IMR-90 (cell line): ENCODE measurements at regions not wholly inside any gene's neighbourhood (a gene's known extent, or its start where the extent isn't known, plus 50 kb on each side); places are given as distances from the start of the nearest gene placed in this dataset.

ENCODE experiments used
- ATAC-seq: fragments of 200-7000 bp; cut with Tn5 transposase; 2 replicates; pipeline ENCODE4 v1.9.1; 2020; ENCODE audit warnings: low read depth, mild to moderate bottlenecking, moderate library complexity
- BruUV-seq: library from RNA; stranded (reverse); fragments of 400-500 nt; replicated peaks from 2 replicates; lab custom pipeline; 2021; lab: Mats Ljungman, UMichigan
- CTCF ChIA-PET: fragments of 300-600 bp; formaldehyde crosslinking; extraction: SDS; loops from one replicate; lab custom pipeline; 2021; ENCODE audit warnings: antibody characterized with exemption; lab: Yijun Ruan, JAX
- POLR2A ChIA-PET: fragments of 300-600 bp; sonication (Branson Sonifier 250); formaldehyde crosslinking; loops from one replicate; lab custom pipeline; 2022; ENCODE audit warnings: antibody characterized with exemption; ENCODE audit not compliant: unreplicated experiment; lab: Charles Lee
- DNase-seq: peaks from one replicate; pipeline ENCODE4 v3.0.0; 2013
- H2AFZ ChIP-seq: replicated peaks from 2 replicates; pipeline ENCODE3; 2013; ENCODE audit warnings: low read length, mild to moderate bottlenecking; ENCODE audit not compliant: poor library complexity
- H2AK5ac ChIP-seq: 2 replicates; pipeline ENCODE4 v1.6.1; 2013; ENCODE audit warnings: low read depth, low read length, inconsistent platforms
- H2AK9ac ChIP-seq: replicated peaks from 2 replicates; pipeline ENCODE3; 2013; ENCODE audit warnings: mild to moderate bottlenecking, low read depth, low read length, moderate library complexity; ENCODE audit not compliant: poor library complexity
- H2BK120ac ChIP-seq: 2 replicates; pipeline ENCODE4 v1.6.1; 2013; ENCODE audit warnings: low read depth, low read length, inconsistent platforms
- H2BK15ac ChIP-seq: 3 replicates; pipeline ENCODE4 v1.6.1; 2013; ENCODE audit warnings: low read depth, low read length, inconsistent platforms
- H2BK20ac ChIP-seq: 2 replicates; pipeline ENCODE4 v1.6.1; 2013; ENCODE audit warnings: low read depth, mild to moderate bottlenecking, inconsistent platforms, low read length, moderate library complexity
- H2BK5ac ChIP-seq: 2 replicates; pipeline ENCODE4 v1.6.1; 2013; ENCODE audit warnings: mild to moderate bottlenecking, low read depth, low read length, inconsistent platforms; ENCODE audit not compliant: poor library complexity, severe bottlenecking
- H3K14ac ChIP-seq: replicated peaks from 2 replicates; pipeline ENCODE4 v1.6.1; 2013; ENCODE audit warnings: low read depth, low read length, inconsistent platforms
- H3K18ac ChIP-seq: 2 replicates; pipeline ENCODE4 v1.6.1; 2013; ENCODE audit warnings: low read depth, low read length, control low read depth
- H3K23ac ChIP-seq: 2 replicates; pipeline ENCODE4 v1.6.1; 2013; ENCODE audit warnings: low read depth, low read length, inconsistent platforms
- H3K27ac ChIP-seq: 2 replicates; pipeline ENCODE4 v1.5.1; 2013; ENCODE audit warnings: mild to moderate bottlenecking, control low read depth, low read length; ENCODE audit not compliant: insufficient read depth
- H3K27me3 ChIP-seq: 2 replicates; pipeline ENCODE4 v1.6.1; 2013; ENCODE audit warnings: low read length; ENCODE audit not compliant: control insufficient read depth, insufficient read depth
- H3K36me3 ChIP-seq: 2 replicates; pipeline ENCODE4 v1.6.1; 2013; ENCODE audit warnings: low read length, mixed read lengths; ENCODE audit not compliant: control insufficient read depth, insufficient read depth
- H3K4ac ChIP-seq: 2 replicates; pipeline ENCODE4 v1.6.1; 2013; ENCODE audit warnings: low read depth, low read length, inconsistent platforms
- H3K4me1 ChIP-seq: 2 replicates; pipeline ENCODE4 v1.6.1; 2013; ENCODE audit warnings: low read length, mixed read lengths; ENCODE audit not compliant: control insufficient read depth, insufficient read depth
- H3K4me2 ChIP-seq: 2 replicates; pipeline ENCODE4 v1.6.1; 2013; ENCODE audit warnings: low read depth, mild to moderate bottlenecking, control low read depth, low read length, moderate library complexity
- H3K4me3 ChIP-seq: 2 replicates; pipeline ENCODE4 v1.5.1; 2013; ENCODE audit warnings: low read depth, mild to moderate bottlenecking, control low read depth, low read length, moderate library complexity; ENCODE audit not compliant: insufficient read depth
- H3K56ac ChIP-seq: 2 replicates; pipeline ENCODE4 v1.6.1; 2013; ENCODE audit warnings: low read length, inconsistent platforms; ENCODE audit not compliant: insufficient read depth; ENCODE audit errors: extremely low read depth
- H3K79me1 ChIP-seq, 2 experiments: 2 replicates each; pipeline ENCODE4 v1.6.1; 2013; ENCODE audit warnings: low read length in 2 of 2, inconsistent platforms in 1 of 2, low read depth in 1 of 2
- H3K9ac ChIP-seq: 2 replicates; pipeline ENCODE4 v1.6.1; 2013; ENCODE audit warnings: low read depth, low read length, control low read depth
- H3K9me1 ChIP-seq: 2 replicates; pipeline ENCODE4 v1.6.1; 2013; ENCODE audit warnings: low read length, inconsistent platforms; ENCODE audit not compliant: insufficient read depth
- H3K9me3 ChIP-seq: 2 replicates; pipeline ENCODE4 v1.6.1; 2013; ENCODE audit warnings: low read length; ENCODE audit not compliant: control insufficient read depth, insufficient read depth
- H4K20me1 ChIP-seq: 2 replicates; pipeline ENCODE4 v1.6.1; 2013; ENCODE audit warnings: low read length, inconsistent platforms; ENCODE audit not compliant: insufficient read depth
- H4K5ac ChIP-seq: 2 replicates; pipeline ENCODE4 v1.6.1; 2013; ENCODE audit warnings: mild to moderate bottlenecking, low read depth, low read length, control low read depth
- H4K8ac ChIP-seq, 2 experiments: 2 replicates each; pipeline ENCODE4 v1.6.1; 2013; ENCODE audit warnings: low read depth in 2 of 2, low read length in 2 of 2, control low read depth in 1 of 2, inconsistent platforms in 1 of 2
- H4K91ac ChIP-seq: 2 replicates; pipeline ENCODE4 v1.6.1; 2013; ENCODE audit warnings: low read depth, low read length, inconsistent platforms; ENCODE audit not compliant: insufficient read depth
- CEBPB ChIP-seq: IDR thresholded peaks from 2 replicates; pipeline ENCODE4 v1.6.1; 2012; ENCODE audit warnings: low read depth, low read length, improper control_type of control experiment
- CHD1 ChIP-seq: IDR thresholded peaks from 2 replicates; pipeline ENCODE4 v1.6.1; 2012; ENCODE audit warnings: low read depth, low read length, improper control_type of control experiment
- CTCF ChIP-seq: conservative IDR thresholded peaks from 2 replicates; pipeline ENCODE4 v1.5.1; 2012; ENCODE audit warnings: mild to moderate bottlenecking, low read depth, low read length, improper control_type of control experiment
- ELK1 ChIP-seq: fragments of 150-350 bp; IDR thresholded peaks from 2 replicates; pipeline ENCODE4 v1.6.1; 2016; ENCODE audit warnings: low read depth, mild to moderate bottlenecking, low read length, moderate library complexity, borderline replicate concordance
- FOS ChIP-seq: fragments of 150-350 bp; IDR thresholded peaks from 2 replicates; pipeline ENCODE4 v1.6.1; 2016; ENCODE audit warnings: low read depth, low read length
- MAFK ChIP-seq: IDR thresholded peaks from 2 replicates; pipeline ENCODE4 v1.6.1; 2012; ENCODE audit warnings: low read depth, low read length, improper control_type of control experiment
- MAZ ChIP-seq: IDR thresholded peaks from 2 replicates; pipeline ENCODE4 v1.6.1; 2012; ENCODE audit warnings: low read depth, mild to moderate bottlenecking, low read length, improper control_type of control experiment, moderate library complexity, borderline replicate concordance
- MXI1 ChIP-seq: IDR thresholded peaks from 2 replicates; pipeline ENCODE4 v1.6.1; 2012; ENCODE audit warnings: low read depth, mild to moderate bottlenecking, low read length, moderate library complexity, borderline replicate concordance
- NFE2L2 ChIP-seq: fragments of 150-350 bp; IDR thresholded peaks from 2 replicates; pipeline ENCODE4 v1.6.1; 2016; ENCODE audit warnings: low read depth, mild to moderate bottlenecking, low read length
- POLR2A ChIP-seq: IDR thresholded peaks from 2 replicates; pipeline ENCODE4 v1.6.1; 2012; ENCODE audit warnings: mild to moderate bottlenecking, low read depth, low read length
- RAD21 ChIP-seq: IDR thresholded peaks from 2 replicates; pipeline ENCODE4 v1.6.1; 2012; ENCODE audit warnings: low read length, improper control_type of control experiment
- RCOR1 ChIP-seq: IDR thresholded peaks from 2 replicates; pipeline ENCODE4 v1.6.1; 2012; ENCODE audit warnings: mild to moderate bottlenecking, low read length, improper control_type of control experiment; ENCODE audit not compliant: insufficient replicate concordance
- SMC3 ChIP-seq: fragments of 150-350 bp; IDR thresholded peaks from 2 replicates; pipeline ENCODE4 v1.6.1; 2016; ENCODE audit warnings: low read depth, mild to moderate bottlenecking, antibody characterized with exemption, low read length, moderate library complexity
- USF2 ChIP-seq: fragments of 150-350 bp; IDR thresholded peaks from 2 replicates; pipeline ENCODE4 v1.6.1; 2017; ENCODE audit warnings: mild to moderate bottlenecking, antibody characterized with exemption, low read length, low read depth
- dilution Hi-C: fragments of 300-500 bp; cut with HindIII; formaldehyde crosslinking; loops from one replicate; pipeline ENCODE4 v1.14.3; 2018; ENCODE audit warnings: low sequenced_read_pairs; ENCODE audit not compliant: unreplicated experiment
- in situ Hi-C: fragments of 300-500 bp; cut with MboI; formaldehyde crosslinking; loops from 3 replicates; pipeline ENCODE4 v1.14.3; 2019; ENCODE audit warnings: low sequenced_read_pairs, inconsistent platforms, mixed read lengths
- intact Hi-C: fragments of 100-400 bp; cut with micrococcal nuclease; formaldehyde crosslinking; loops from 2 replicates; pipeline ENCODE4 v1.10.0; 2022

GRCh38 chr10:23657677-23658076 lies 218.8 kb downstream of the OTUD1 start:
- intact Hi-C loops = no loop called here
- no peak overlapping the region for H3K4ac ChIP-seq
- H3K14ac ChIP-seq = no peak overlapping the region
- no peak overlapping the region for H3K23ac ChIP-seq
- H3K79me1 ChIP-seq = no peaks in the 10 kb centered on the region
- H3K36me3 ChIP-seq = no peaks in the 10 kb centered on the region
- no TSS peak for BruUV-seq
- no peak overlapping the region for H3K4me3 ChIP-seq
- TF ChIP-seq ELK1 (no peak), MAFK (no peak), CTCF (no peak), SMC3 (no peak), RCOR1 (no peak), CEBPB (no peak), CHD1 (no peak), USF2 (no peak), MXI1 (no peak), RAD21 (no peak), FOS (no peak), NFE2L2 (no peak), MAZ (no peak), POLR2A (no peak)
- no peak overlapping the region for H3K18ac ChIP-seq
- H2AK5ac ChIP-seq = no peak overlapping the region
- no peak overlapping the region for H2BK20ac ChIP-seq
- H4K20me1 ChIP-seq = no peaks in the 10 kb centered on the region
- CTCF ChIA-PET = no interaction called here
- H3K27ac ChIP-seq = no peak overlapping the region
- H3K9me3 ChIP-seq = peaks cover 19% of the 10 kb centered on the region
- dilution Hi-C loops = no loop called here
- H4K5ac ChIP-seq = no peak overlapping the region
- H2BK5ac ChIP-seq = no peak overlapping the region
- in situ Hi-C loops = no loop called here
- no peak overlapping the region for H2BK15ac ChIP-seq
- no peak overlapping the region for H4K8ac ChIP-seq
- no peak overlapping the region for H4K91ac ChIP-seq
- no peak for DNase-seq
- H3K4me1 ChIP-seq = no peaks in the 10 kb centered on the region
- no peaks in the 10 kb centered on the region for H3K27me3 ChIP-seq
- H2BK120ac ChIP-seq = no peak overlapping the region
- H2AFZ ChIP-seq = no peak overlapping the region
- no peak overlapping the region for H3K4me2 ChIP-seq
- no peak for ATAC-seq
- H3K56ac ChIP-seq = no peak overlapping the region
- no peaks in the 10 kb centered on the region for H3K9me1 ChIP-seq
- POLR2A ChIA-PET = no interaction called here
- H2AK9ac ChIP-seq = no peak overlapping the region
- no peak overlapping the region for H3K9ac ChIP-seq
